Thymus (tissue), 11 donors: ENCODE measurements at regions not wholly inside any gene's neighbourhood (a gene's known extent, or its start where the extent isn't known, plus 50 kb on each side); places are given as distances from the start of the nearest gene placed in this dataset.

ENCODE experiments used
- DNase-seq, 9 donors: peaks; one replicate each; pipeline ENCODE4 v3.0.0-alpha.2; 2013; ENCODE audit warnings: low spot score in 9 of 9, low read depth in 6 of 9, missing footprints in 1 of 9
- H3K27ac ChIP-seq, 2 donors: one replicate each; pipeline ENCODE4 v1.5.1; 2013; ENCODE audit warnings: control low read depth in 1 of 2, low read depth in 1 of 2, low read length in 1 of 2, mild to moderate bottlenecking in 1 of 2, moderate library complexity in 1 of 2
- H3K27me3 ChIP-seq, 2 donors: one replicate each; pipeline ENCODE4 v1.5.1; 2013; ENCODE audit warnings: low read length in 1 of 2; ENCODE audit not compliant: control insufficient read depth in 2 of 2, insufficient read depth in 1 of 2
- H3K36me3 ChIP-seq, 2 donors: one replicate each; pipeline ENCODE4 v1.5.1; 2013; ENCODE audit warnings: low read length in 1 of 2, mild to moderate bottlenecking in 1 of 2, moderate library complexity in 1 of 2; ENCODE audit not compliant: control insufficient read depth in 2 of 2, insufficient read depth in 2 of 2
- H3K4me1 ChIP-seq, 2 donors: one replicate each; pipeline ENCODE4 v1.5.1; 2013; ENCODE audit warnings: low read length in 2 of 2; ENCODE audit not compliant: control insufficient read depth in 2 of 2, insufficient read depth in 2 of 2
- H3K4me3 ChIP-seq, 2 donors: one replicate each; pipeline ENCODE4 v1.5.1; 2013; ENCODE audit warnings: low read length in 2 of 2, control low read depth in 1 of 2, mild to moderate bottlenecking in 1 of 2
- H3K9me3 ChIP-seq, 2 donors: one replicate each; pipeline ENCODE4 v1.5.1; 2013; ENCODE audit warnings: low read length in 1 of 2, mild to moderate bottlenecking in 1 of 2; ENCODE audit not compliant: control insufficient read depth in 2 of 2, insufficient read depth in 1 of 2
- WGBS: extraction: QIAGEN DNeasy Blood & Tissue Kit; methylation state at CpG from one replicate; pipeline ENCODE4 v1.1.7; 2013; 5-methylcytosine and 5-hydroxymethylcytosine counted together
- donor health status: healthy.

- DNase-seq, result no peak
- H3K27me3 ChIP-seq, result no peaks in the 10 kb centered on the region
- no peak overlapping the region for H3K4me3 ChIP-seq
- no peak overlapping the region for H3K27ac ChIP-seq
- H3K9me3 ChIP-seq, result no peaks in the 10 kb centered on the region
- no peaks in the 10 kb centered on the region for H3K36me3 ChIP-seq
- H3K4me1 ChIP-seq, result no peaks in the 10 kb centered on the region
These were observed 375.3 kb upstream of the DDI1 start for GRCh38 chr11:103661185-103661584.

DNA sequence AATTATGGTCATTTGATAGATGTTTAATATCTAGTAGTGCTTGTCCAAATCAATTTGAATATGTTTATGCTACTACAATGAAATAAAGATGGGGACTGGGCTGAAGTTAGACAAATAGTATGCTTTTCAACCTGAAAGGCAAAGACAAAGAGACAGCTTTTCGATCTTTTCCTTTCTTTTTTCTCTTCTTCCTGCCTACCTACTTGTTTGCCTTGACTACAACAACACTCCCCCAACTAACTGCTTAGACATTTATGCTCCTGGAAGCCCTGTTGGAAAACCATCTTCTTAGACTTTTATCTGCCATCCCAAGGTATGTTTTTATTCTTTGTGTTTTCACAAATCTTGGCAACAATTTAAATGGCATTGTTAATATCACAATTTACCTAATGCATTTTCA lies 374.4 kb upstream of the DDI1 start:
- H3K4me3 ChIP-seq, result no peak overlapping the region
- H3K4me1 ChIP-seq, result no peaks in the 10 kb centered on the region
- H3K27ac ChIP-seq, result no peak overlapping the region
- no peaks in the 10 kb centered on the region for H3K36me3 ChIP-seq
- H3K27me3 ChIP-seq, result no peaks in the 10 kb centered on the region
- H3K9me3 ChIP-seq, result no peaks in the 10 kb centered on the region
- no peak for DNase-seq
- 0% methylated on average over 1 of the region's 1 CpG for WGBS

DNA sequence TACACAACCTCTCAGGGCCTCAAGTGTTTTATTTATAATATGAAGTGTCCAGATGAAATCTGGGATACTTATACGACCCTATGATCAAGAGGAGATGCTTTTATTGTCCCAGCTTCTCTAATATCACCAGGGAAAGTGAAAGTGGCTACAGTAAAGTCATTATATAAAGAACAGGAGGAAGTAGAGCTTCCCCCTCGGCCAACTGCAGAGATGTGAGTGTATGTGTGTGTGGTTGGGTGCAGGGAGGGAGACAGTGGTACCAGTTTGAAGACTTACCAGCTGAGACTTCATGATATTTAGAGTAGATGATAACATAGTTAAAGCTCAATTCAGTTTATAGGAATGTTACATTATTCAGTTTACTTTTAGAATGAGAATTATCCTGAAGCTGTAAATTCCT lies 373.6 kb upstream of the DDI1 start:
- Histone ChIP-seq H3K27ac (no peak overlapping the region), H3K4me3 (no peak overlapping the region), H3K4me1 (no peaks in the 10 kb centered on the region), H3K36me3 (no peaks in the 10 kb centered on the region), H3K9me3 (no peaks in the 10 kb centered on the region), H3K27me3 (no peaks in the 10 kb centered on the region)
- DNase-seq, result peak in 1 of 9 donors; percentile 25
- 7% methylated on average over 2 of the region's 2 CpGs for WGBS

DNA sequence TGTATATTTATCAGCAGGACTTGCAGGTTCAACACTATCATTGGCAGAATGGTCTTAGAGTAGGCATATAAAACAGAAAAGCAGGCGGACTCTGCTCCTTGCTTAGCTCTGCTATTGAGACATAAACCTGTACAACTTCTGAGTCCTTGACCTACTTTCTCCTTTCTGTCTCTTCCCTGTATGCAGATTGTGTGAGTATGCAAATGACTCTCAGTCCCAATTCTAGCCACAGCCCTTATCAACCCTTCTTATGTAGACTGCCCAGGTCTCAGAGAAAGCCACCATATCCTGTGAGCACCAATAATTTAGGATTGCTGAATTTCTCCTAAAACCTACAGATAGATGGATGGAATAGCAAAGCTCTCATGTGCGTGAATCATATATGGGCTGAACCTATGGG lies 367.6 kb upstream of the DDI1 start:
- Histone ChIP-seq H3K27ac (no peak overlapping the region), H3K27me3 (no peaks in the 10 kb centered on the region)

DNA sequence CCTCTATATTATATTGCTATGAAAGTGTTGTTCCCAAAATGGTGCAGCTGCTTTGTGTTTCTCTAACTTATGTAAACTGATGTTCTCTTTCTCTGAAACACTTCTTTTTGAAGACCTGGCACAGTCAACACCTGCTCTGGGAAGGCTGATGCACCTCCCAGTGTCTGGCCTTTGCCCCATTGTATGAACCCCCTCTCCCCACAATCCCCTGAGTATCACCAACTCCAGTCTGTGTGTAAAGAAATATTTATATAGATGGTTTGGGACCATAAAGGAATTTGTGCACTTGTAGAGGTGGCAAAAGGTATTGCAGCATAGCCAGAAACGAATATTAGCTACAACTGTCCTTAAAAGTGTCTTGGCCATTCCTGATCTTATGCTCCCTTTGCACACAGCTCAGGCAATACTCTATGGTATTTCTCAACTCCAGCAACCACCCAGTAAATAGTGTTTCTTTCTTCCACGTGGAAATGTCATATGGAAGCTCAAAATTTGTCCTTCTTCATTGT lies 365.2 kb upstream of the DDI1 start:
- no peaks in the 10 kb centered on the region for H3K9me3 ChIP-seq
- no peaks in the 10 kb centered on the region for H3K4me1 ChIP-seq
- no peak for DNase-seq
- no peaks in the 10 kb centered on the region for H3K27me3 ChIP-seq
- H3K27ac ChIP-seq, result no peak overlapping the region
- 72% methylated on average over 2 of the region's 2 CpGs for WGBS
- H3K4me3 ChIP-seq, result no peak overlapping the region
- H3K36me3 ChIP-seq, result no peaks in the 10 kb centered on the region

More for the DNA sequence above, 367.6 kb upstream of the DDI1 start:
- DNase-seq, result no peak
- Histone ChIP-seq H3K9me3 (no peaks in the 10 kb centered on the region), H3K4me1 (no peaks in the 10 kb centered on the region), H3K4me3 (no peak overlapping the region), H3K36me3 (no peaks in the 10 kb centered on the region)
- 97% methylated on average over 2 of the region's 2 CpGs for WGBS

DNA sequence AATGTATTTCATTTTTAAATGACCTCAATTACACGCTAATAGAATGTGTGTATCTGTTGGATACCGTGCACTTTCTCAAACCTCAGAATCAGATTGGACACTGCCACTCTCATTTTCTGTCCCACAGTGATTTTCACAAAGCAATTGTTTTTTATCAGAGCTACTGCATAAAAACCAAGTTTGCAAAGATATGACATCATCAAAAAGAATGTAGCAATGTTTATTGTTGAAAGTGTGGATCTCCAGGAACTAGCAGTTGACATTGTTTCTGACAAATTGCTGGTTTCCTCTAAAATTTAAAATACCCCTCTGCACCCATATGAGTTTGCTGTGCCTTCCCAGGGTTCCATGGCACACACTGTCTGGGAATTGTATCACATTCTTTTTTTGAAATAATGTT lies 362.7 kb upstream of the DDI1 start:
- Histone ChIP-seq H3K9me3 (no peaks in the 10 kb centered on the region), H3K27me3 (no peaks in the 10 kb centered on the region), H3K27ac (no peak overlapping the region), H3K4me3 (no peak overlapping the region), H3K4me1 (no peaks in the 10 kb centered on the region), H3K36me3 (no peaks in the 10 kb centered on the region)
- no peak for DNase-seq
- 95% methylated on average over 2 of the region's 2 CpGs for WGBS

- H3K4me1 ChIP-seq, result no peaks in the 10 kb centered on the region
- 89% methylated on average over 1 of the region's 1 CpG for WGBS
- H3K27me3 ChIP-seq, result no peaks in the 10 kb centered on the region
- no peak overlapping the region for H3K4me3 ChIP-seq
- no peaks in the 10 kb centered on the region for H3K36me3 ChIP-seq
- H3K9me3 ChIP-seq, result no peaks in the 10 kb centered on the region
- no peak for DNase-seq
- no peak overlapping the region for H3K27ac ChIP-seq
These were observed 360.0 kb upstream of the DDI1 start for GRCh38 chr11:103676413-103676812.

GRCh38 chr11:103680826-103681225 lies 355.6 kb upstream of the DDI1 start:
- no peaks in the 10 kb centered on the region for H3K27me3 ChIP-seq
- no peaks in the 10 kb centered on the region for H3K4me1 ChIP-seq
- H3K4me3 ChIP-seq, result no peak overlapping the region
- H3K27ac ChIP-seq, result no peak overlapping the region
- 1% methylated on average over 1 of the region's 1 CpG for WGBS
- no peaks in the 10 kb centered on the region for H3K36me3 ChIP-seq
- DNase-seq, result no peak
- no peaks in the 10 kb centered on the region for H3K9me3 ChIP-seq

DNA sequence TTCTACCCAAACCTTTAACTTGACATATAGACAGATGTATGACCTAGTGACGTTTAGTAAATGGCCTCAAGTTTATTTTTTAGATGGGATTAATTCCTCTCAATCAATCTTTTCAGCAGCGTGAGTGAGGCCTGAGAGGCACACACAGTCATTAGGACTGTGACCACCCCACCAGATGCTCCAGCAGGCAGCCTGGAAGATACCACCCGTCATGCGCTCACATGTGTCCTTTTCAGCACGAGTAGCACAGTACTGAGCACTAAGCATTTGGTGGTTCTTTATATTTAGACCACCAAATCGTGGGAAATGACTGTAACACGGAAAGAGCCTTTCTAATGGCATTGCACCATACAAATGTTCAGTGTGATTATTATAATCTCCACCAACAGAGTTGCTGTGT lies 354.6 kb upstream of the DDI1 start:
- DNase-seq, result no peak
- Histone ChIP-seq H3K27ac (no peak overlapping the region), H3K4me3 (no peak overlapping the region), H3K27me3 (no peaks in the 10 kb centered on the region), H3K4me1 (no peaks in the 10 kb centered on the region), H3K9me3 (no peaks in the 10 kb centered on the region), H3K36me3 (no peaks in the 10 kb centered on the region)
- 75% methylated on average over 7 of the region's 7 CpGs for WGBS
